ENCODE measurements at regions not wholly inside any gene's neighbourhood (a gene's known extent, or its start where the extent isn't known, plus 50 kb on each side); places are given as distances from the start of the nearest gene placed in this dataset.

DNA sequence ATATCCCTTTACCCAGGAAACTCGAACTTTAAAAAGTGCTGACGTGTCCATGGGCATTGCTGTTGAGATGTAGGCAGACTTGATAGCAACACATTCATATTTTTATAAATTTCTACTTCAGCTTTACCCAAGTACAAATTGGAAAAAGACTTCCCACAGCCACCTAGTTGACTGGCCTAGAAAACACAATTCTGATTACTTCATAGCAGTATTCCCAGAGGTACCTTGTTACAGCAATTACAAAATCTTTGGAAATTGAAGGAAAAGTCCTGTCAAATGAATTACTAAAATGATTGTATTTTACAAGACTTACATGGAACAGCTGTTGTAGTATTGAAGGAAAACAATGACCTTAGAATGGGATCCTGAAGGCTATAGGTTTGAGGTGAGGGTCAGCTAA, 130.7 kb upstream of the NREP start:
- H3K27me3 ChIP-seq, result no peaks in the 10 kb centered on the region
- no peaks in the 10 kb centered on the region for H4K20me1 ChIP-seq
- H3K4me1 ChIP-seq, result peaks cover 0 to 3% (median under 1%) of the 10 kb centered on the region in 10 experiments; a peak in 8 of 20 replicates
- no peak overlapping the region for H3K27ac ChIP-seq
- H3K4me2 ChIP-seq, result no peak overlapping the region
- H3K9me3 ChIP-seq (replicated peaks in 1 of 11), result peaks cover 0 to 22% (median 11%) of the 10 kb centered on the region in 11 experiments; a peak in 11 of 22 replicates
- no peak overlapping the region for H3K9ac ChIP-seq
- H3K4me3 ChIP-seq, result no peak overlapping the region
- TF ChIP-seq Cebpa-rat (IDR thresholded peaks at IDR 0.05), result no peak
- H3K36me3 ChIP-seq, result no peaks in the 10 kb centered on the region

DNA sequence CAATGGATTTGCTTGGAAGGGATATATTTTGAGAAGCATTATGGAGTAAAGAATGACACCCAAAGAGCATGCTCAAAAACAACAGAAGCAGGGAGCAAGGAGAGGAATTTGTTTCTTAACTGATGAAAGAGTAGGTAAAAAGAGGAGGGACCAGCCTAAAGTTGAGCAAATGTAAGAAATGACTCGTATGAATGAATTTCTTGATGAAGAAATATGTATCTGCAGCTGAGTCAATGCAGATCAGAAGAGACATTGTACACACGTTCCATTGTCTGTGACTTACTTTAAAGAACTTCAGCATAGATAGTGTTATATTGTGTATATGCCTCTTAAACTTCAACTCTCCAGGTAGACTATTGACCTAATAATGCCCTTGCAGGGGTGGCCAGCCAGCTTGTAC, 112.7 kb upstream of the NREP start:
- Histone ChIP-seq H4K20me1 (no peaks in the 10 kb centered on the region), H3K27ac (no peak overlapping the region), H3K4me2 (no peak overlapping the region), H3K9ac (no peak overlapping the region), H3K4me1 (no peaks in the 10 kb centered on the region; a peak in 1 of 20 replicates), H3K4me3 (no peak overlapping the region), H3K36me3 (no peaks in the 10 kb centered on the region), H3K9me3 (replicated peaks in 1 of 11) (no peaks in the 10 kb centered on the region; a peak in 1 of 22 replicates), H3K27me3 (no peaks in the 10 kb centered on the region)
- no peak for TF ChIP-seq Cebpa-rat (IDR thresholded peaks at IDR 0.05)

DNA sequence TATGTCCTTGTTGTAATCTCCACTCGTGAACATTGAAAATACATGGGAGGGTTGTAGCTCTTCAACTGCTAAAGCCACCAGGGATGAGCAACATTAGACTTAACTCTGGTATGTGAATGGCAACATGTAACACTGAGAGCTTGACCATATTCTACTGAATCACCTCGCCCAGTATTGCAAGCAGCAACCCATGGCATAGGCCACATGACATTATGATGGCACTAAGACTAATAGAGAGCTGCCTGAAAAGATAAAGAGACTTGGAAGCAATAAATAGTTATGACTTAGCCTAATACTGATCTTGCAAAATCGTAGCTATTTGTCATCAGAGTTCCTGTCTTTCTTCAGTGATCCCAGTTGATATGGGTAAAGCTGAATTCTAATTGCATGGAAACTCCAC, 108.4 kb upstream of the NREP start:
- H3K27me3 ChIP-seq, result no peaks in the 10 kb centered on the region
- no peaks in the 10 kb centered on the region for H3K4me1 ChIP-seq
- H3K36me3 ChIP-seq, result no peaks in the 10 kb centered on the region
- no peak overlapping the region for H3K9ac ChIP-seq
- H3K4me2 ChIP-seq, result no peak overlapping the region
- H4K20me1 ChIP-seq, result no peaks in the 10 kb centered on the region
- no peaks in the 10 kb centered on the region for H3K9me3 ChIP-seq (replicated peaks in 1 of 11)
- TF ChIP-seq Cebpa-rat (IDR thresholded peaks at IDR 0.05), result no peak
- H3K4me3 ChIP-seq, result no peak overlapping the region
- no peak overlapping the region for H3K27ac ChIP-seq

DNA sequence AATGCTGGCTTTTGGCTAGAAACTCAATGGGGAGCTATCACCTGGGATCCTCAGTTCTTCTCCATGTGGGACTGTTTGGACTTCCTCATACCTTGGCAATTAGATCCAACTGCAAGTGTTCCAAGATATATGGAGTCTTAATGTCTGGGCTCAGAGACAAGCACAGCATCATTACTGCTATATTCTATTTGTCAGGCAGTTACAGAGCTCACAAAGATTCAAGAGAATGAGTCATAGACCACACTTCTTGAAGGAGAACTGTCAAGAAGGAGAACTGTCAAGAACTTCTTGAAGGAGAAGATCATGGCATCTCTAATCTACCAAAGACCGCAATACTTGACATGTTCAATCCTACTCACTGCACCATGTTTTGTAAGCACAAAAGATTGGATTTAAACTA, 106.8 kb upstream of the NREP start:
- H3K9me3 ChIP-seq (replicated peaks in 1 of 11), result no peaks in the 10 kb centered on the region
- H3K27me3 ChIP-seq, result no peaks in the 10 kb centered on the region
- H3K4me2 ChIP-seq, result no peak overlapping the region
- no peak for TF ChIP-seq Cebpa-rat (IDR thresholded peaks at IDR 0.05)
- no peak overlapping the region for H3K4me3 ChIP-seq
- H4K20me1 ChIP-seq, result no peaks in the 10 kb centered on the region
- no peaks in the 10 kb centered on the region for H3K36me3 ChIP-seq
- H3K27ac ChIP-seq, result no peak overlapping the region
- H3K9ac ChIP-seq, result no peak overlapping the region
- no peaks in the 10 kb centered on the region for H3K4me1 ChIP-seq

DNA sequence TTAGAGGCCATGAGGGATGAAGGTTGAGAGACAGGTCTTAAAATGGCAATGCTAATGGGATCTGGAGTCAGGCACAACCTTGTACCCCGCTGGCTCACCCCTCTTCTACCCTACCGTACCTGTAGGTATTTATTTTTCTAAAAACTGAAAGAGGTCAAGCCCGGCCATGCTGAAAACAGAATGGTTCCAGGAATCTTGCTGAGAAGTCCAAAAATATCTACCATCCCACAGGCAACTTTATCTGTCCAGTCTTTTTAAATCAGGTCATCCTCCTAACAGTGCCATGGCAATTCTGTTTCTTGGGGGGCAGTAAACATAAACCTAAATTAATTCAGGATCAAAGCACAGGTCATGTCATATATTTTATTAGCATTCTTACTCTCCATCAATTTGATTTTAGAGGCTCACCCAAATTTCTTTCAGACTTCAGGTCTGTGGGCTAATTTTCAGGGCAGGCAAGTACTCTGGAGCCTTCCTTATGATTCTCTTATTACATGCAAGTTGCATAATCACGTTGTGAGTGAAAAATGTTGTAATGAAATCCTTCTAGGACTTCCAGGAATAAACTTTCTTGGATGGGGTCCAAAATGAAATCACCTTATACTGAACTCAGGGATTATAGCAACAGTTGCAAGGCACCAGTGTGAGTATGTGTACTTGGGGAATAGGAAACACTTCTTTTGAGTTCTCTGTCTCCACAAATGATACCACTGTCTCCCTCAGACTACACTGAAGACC, 102.7 kb upstream of the NREP start:
- H3K27me3 ChIP-seq, result no peaks in the 10 kb centered on the region
- no peak overlapping the region for H3K9ac ChIP-seq
- H3K27ac ChIP-seq, result no peak overlapping the region
- no peak for TF ChIP-seq Cebpa-rat (IDR thresholded peaks at IDR 0.05)
- peaks cover 0 to 9% (median under 1%) of the 10 kb centered on the region in 10 experiments; a peak in 7 of 20 replicates for H3K4me1 ChIP-seq
- H3K4me3 ChIP-seq, result no peak overlapping the region
- no peaks in the 10 kb centered on the region for H3K9me3 ChIP-seq (replicated peaks in 1 of 11)
- H4K20me1 ChIP-seq, result no peaks in the 10 kb centered on the region
- H3K4me2 ChIP-seq, result no peak overlapping the region
- no peaks in the 10 kb centered on the region for H3K36me3 ChIP-seq

DNA sequence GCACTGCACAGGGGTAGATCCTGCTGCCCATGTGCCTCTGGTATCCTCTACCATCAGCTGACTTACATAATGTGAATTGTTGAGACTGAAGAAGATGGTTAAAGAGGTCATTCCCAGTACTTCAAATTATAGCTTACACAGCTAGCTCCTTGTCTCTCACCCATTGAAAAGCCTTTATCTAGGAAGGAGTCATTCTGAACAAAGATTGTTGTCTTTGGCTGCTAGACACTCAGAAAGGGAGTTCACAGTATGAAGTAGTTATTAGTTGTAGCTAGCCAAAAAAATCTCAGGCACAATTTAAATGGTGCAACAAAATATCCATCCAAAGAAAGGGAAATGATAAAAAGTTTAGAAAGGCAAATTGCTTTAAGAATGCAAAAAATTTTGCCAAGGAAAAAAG, 102.0 kb upstream of the NREP start:
- no peaks in the 10 kb centered on the region for H3K36me3 ChIP-seq
- no peak overlapping the region for H3K27ac ChIP-seq
- no peak overlapping the region for H3K4me3 ChIP-seq
- peaks cover 2 to 16% (median 7%) of the 10 kb centered on the region in 10 experiments; a peak in 17 of 20 replicates for H3K4me1 ChIP-seq
- H3K27me3 ChIP-seq, result no peaks in the 10 kb centered on the region
- no peak for TF ChIP-seq Cebpa-rat (IDR thresholded peaks at IDR 0.05)
- H4K20me1 ChIP-seq, result no peaks in the 10 kb centered on the region
- H3K9me3 ChIP-seq (replicated peaks in 1 of 11), result no peaks in the 10 kb centered on the region
- no peak overlapping the region for H3K9ac ChIP-seq
- no peak overlapping the region for H3K4me2 ChIP-seq

DNA sequence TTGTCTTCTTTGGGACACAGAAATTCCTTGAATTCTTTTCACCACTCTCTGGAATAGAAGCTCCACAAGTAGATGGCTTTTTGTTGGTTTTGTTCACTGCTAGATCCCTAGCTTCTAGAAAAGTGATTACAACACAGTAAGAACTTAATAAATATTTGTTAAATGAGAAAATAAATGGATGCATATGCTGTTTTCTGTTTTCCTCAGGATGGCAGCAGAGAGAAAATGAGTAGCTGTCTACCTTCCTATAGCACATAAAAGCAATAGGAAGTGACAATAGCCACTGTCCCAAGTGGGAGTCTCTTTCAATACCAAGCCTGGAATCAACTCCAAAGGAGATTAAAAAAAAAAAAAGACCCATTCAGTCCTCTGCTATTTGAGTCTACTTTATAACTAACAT, 100.6 kb upstream of the NREP start:
- Histone ChIP-seq H3K27me3 (no peaks in the 10 kb centered on the region), H3K36me3 (no peaks in the 10 kb centered on the region), H3K4me3 (no peak overlapping the region), H3K4me1 (peaks cover 9 to 30% (median 21%) of the 10 kb centered on the region in 10 experiments; a peak in 18 of 20 replicates), H3K9ac (no peak overlapping the region), H3K9me3 (replicated peaks in 1 of 11) (no peaks in the 10 kb centered on the region), H3K27ac (no peak overlapping the region), H3K4me2 (no peak overlapping the region), H4K20me1 (no peaks in the 10 kb centered on the region)
- TF ChIP-seq Cebpa-rat (IDR thresholded peaks at IDR 0.05), result no peak

DNA sequence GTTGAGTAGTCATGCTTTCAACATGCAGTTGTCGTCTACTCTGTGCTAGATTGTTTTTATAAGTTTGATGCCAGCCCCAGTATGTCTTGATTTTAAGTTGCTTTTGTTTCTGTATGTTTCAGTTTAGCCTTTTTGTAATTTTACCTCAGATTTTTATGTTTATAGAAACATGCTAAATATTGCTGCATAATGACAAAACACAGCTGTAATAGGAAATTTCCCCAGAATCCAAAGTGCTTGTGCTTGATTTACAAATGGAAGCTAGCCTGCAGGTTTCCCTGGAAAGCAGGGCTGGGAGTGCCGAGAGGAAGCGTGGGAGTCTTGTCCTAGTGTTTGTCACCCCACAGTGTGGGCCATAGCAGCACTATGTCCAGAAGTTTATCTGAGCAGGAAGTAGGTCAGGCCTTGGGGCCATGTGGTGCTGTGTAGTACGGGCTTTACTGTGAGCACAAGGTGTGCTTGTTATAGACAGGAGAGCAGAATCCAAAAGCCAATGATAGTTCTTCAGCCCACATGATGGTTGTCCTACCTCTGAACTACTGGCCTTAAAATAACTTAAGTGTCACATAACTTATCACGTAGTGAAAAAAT, 100.0 kb upstream of the NREP start:
- Histone ChIP-seq H4K20me1 (no peaks in the 10 kb centered on the region), H3K9ac (no peak overlapping the region), H3K4me1 (peaks cover 9 to 34% (median 23%) of the 10 kb centered on the region in 10 experiments; a peak in 18 of 20 replicates), H3K9me3 (replicated peaks in 1 of 11) (no peaks in the 10 kb centered on the region), H3K4me2 (no peak overlapping the region), H3K27me3 (no peaks in the 10 kb centered on the region), H3K27ac (no peak overlapping the region), H3K36me3 (no peaks in the 10 kb centered on the region), H3K4me3 (no peak overlapping the region)
- no peak for TF ChIP-seq Cebpa-rat (IDR thresholded peaks at IDR 0.05)

DNA sequence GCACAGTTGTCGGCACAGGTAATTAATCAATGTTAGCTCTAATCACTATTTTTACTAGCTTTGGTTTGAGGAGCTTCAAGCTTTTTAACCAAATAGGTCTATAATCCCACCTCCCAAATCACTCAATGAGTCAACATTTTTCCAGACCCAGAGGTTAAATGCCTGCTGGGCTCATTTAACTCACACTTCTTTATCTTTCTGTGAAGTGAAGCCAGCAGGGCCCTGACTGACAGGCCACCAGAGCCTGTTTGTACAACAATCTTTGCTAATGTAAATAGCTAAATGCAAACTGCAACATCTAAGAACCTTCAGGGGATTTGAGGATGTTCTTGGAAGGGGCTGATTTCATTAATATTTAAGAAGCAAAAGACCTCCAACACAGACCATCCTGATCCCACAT, 98.4 kb upstream of the NREP start:
- Histone ChIP-seq H3K9ac (no peak overlapping the region), H3K4me1 (peaks cover 9 to 35% (median 23%) of the 10 kb centered on the region in 10 experiments; a peak in 18 of 20 replicates), H3K27me3 (no peaks in the 10 kb centered on the region), H4K20me1 (no peaks in the 10 kb centered on the region), H3K27ac (no peak overlapping the region), H3K4me2 (no peak overlapping the region), H3K4me3 (no peak overlapping the region), H3K36me3 (no peaks in the 10 kb centered on the region), H3K9me3 (replicated peaks in 1 of 11) (no peaks in the 10 kb centered on the region; a peak in 1 of 22 replicates)
- TF ChIP-seq Cebpa-rat (IDR thresholded peaks at IDR 0.05), result no peak
